PC-9 (cell line): ENCODE measurements at regions not wholly inside any gene's neighbourhood (a gene's known extent, or its start where the extent isn't known, plus 50 kb on each side); places are given as distances from the start of the nearest gene placed in this dataset.

ENCODE experiments used
- EZH2 ChIP-seq: fragments of 200-600 bp; sonication (generic); IDR thresholded peaks from 2 replicates; pipeline ENCODE4 v1.8.0; 2017; ENCODE audit warnings: antibody characterized with exemption, low read depth
- TF ChIP-seq, protein P1 (sequence below): fragments of 200-600 bp; sonication (generic); conservative IDR thresholded peaks from 2 replicates; pipeline ENCODE4 v1.6.1; 2017; ENCODE audit warnings: mixed run types, antibody characterized with exemption, mild to moderate bottlenecking, moderate library complexity

- TF ChIP-seq EZH2, result no peak
- TF ChIP-seq, protein P1, sequence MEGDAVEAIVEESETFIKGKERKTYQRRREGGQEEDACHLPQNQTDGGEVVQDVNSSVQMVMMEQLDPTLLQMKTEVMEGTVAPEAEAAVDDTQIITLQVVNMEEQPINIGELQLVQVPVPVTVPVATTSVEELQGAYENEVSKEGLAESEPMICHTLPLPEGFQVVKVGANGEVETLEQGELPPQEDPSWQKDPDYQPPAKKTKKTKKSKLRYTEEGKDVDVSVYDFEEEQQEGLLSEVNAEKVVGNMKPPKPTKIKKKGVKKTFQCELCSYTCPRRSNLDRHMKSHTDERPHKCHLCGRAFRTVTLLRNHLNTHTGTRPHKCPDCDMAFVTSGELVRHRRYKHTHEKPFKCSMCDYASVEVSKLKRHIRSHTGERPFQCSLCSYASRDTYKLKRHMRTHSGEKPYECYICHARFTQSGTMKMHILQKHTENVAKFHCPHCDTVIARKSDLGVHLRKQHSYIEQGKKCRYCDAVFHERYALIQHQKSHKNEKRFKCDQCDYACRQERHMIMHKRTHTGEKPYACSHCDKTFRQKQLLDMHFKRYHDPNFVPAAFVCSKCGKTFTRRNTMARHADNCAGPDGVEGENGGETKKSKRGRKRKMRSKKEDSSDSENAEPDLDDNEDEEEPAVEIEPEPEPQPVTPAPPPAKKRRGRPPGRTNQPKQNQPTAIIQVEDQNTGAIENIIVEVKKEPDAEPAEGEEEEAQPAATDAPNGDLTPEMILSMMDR, result no peak
Observed at GRCh38 chr5:101018299-101018698, 115.2 kb upstream of the ST8SIA4 start.
